ENCODE measurements at regions not wholly inside any gene's neighbourhood (a gene's known extent, or its start where the extent isn't known, plus 50 kb on each side); places are given as distances from the start of the nearest gene placed in this dataset.

GRCh38 chr2:860259-860855, 90.3 kb upstream of the SNTG2 start:
- no peak for DNase-seq (ENCODE audit: low spot score)

GRCh38 chr2:858646-859045, 92.0 kb upstream of the SNTG2 start:
- no peak for DNase-seq (ENCODE audit: low spot score)

DNA sequence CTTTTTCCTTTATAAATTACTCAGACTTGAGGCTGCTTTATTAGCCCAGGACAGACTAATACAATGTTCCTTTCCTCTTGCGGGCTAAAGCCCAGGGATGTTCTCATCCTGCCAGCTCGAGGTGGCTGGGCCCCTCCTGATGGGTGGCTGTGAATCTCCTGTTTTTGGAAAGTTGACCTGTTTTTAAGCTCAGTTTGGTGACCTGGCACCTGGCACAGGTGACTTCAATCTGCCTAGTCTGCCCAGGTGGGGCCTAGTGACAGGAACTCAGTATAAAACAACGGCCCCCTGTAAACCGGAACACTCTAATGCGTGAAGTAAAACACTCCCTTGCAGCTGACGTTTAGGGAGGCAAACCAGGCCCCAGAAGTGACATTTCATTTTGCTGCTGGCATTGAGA, 92.7 kb upstream of the SNTG2 start:
- DNase-seq (ENCODE audit: low spot score), result no peak

DNA sequence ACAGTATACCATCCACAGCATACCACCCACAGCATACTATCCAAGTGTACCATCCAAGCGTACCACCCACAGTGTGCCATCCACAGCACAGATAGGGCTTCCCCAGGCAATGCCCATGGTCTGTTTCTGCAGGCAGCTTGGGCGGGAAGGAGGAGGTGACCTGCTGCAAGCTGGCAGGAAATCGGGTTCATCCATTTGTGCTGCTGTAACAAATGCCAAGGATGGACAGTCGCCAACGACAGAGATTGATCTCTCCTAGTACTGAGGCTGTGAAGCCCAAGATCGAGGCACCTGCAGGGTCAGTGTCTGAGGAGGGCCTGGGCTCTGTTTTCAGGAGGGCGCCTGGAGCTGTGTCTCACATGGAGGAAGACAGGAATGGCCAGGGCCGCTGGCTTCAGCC, 93.6 kb upstream of the SNTG2 start:
- no peak for DNase-seq (ENCODE audit: low spot score)

- no peak for DNase-seq (ENCODE audit: low spot score)
These were observed 94.2 kb upstream of the SNTG2 start for GRCh38 chr2:856456-856855.

GRCh38 chr2:856041-856440, 94.6 kb upstream of the SNTG2 start:
- DNase-seq (ENCODE audit: low spot score), result no peak

GRCh38 chr2:855177-855576, 95.5 kb upstream of the SNTG2 start:
- DNase-seq (ENCODE audit: low spot score), result no peak

- DNase-seq (ENCODE audit: low spot score), result peak; percentile 46
These were observed 96.2 kb upstream of the SNTG2 start for GRCh38 chr2:854460-854859.

GRCh38 chr2:853203-853870, 97.3 kb upstream of the SNTG2 start:
- DNase-seq (ENCODE audit: low spot score), result no peak

DNA sequence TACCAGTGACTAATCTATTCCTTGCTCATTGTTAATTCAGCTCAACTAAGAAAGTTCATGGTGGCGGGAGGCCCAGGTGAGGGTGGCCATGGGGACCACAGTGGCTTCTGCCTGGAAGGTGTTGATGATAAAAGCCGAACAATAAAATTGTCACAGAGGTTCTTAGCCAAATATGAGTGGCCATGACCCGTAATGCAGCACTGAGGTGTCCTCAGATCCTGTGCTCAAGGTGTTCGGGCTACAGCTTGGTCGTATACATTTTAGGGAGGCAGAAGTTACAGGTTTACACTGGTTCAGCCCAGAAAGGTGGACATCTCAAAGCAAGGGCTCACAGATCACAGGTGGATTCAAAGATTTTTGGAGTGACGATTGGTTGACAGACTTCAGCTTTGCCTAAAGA, 98.5 kb upstream of the SNTG2 start:
- no peak for DNase-seq (ENCODE audit: low spot score)

DNA sequence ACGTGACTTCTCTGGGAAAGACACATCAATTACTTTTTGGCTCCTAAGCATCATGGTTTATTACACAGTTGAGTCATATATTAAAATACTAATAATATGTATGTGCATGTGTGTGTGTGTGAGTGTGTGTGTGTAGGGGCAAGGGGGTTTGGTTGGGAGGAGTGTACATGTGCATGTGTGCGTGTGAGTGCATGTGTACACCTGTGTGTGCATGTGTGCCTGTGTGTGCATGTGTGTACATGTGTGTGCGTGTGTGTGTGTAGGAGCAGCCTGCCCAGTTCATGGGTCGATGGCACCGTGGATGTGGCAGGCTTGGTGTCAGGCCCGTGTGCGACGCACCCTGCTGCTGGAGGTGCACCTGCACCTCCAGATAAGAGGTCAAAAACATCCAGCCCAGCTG, 99.0 kb upstream of the SNTG2 start:
- no peak for DNase-seq (ENCODE audit: low spot score)

GRCh38 chr2:851078-851477, 99.6 kb upstream of the SNTG2 start:
- no peak for DNase-seq (ENCODE audit: low spot score)

DNA sequence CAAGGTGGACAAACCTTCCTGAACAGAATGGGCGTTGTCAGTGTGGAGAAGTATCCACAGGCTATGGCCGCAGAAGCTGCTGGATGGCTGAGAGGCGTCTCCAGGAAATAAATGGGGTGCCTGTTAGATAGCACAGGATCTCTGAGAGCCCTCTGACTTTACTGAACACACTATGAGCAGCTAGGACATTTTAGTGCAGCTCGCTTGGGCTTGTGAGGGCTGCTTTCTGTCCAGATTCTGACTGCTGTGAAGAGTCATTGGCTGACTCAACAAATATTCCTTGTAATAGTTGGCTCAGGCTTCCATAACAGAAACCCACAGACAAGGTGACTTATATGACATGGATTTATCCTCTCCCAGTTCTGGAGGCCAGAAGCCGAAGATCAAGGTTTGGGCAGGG, 100.2 kb upstream of the SNTG2 start:
- no peak for DNase-seq (ENCODE audit: low spot score)

GRCh38 chr2:848099-848498, 102.5 kb upstream of the SNTG2 start:
- no peak for DNase-seq (ENCODE audit: low spot score)

- DNase-seq (ENCODE audit: low spot score), result no peak
These were observed 103.0 kb upstream of the SNTG2 start for GRCh38 chr2:847669-848068.

GRCh38 chr2:844715-845114, 105.9 kb upstream of the SNTG2 start:
- no peak for DNase-seq (ENCODE audit: low spot score)

DNA sequence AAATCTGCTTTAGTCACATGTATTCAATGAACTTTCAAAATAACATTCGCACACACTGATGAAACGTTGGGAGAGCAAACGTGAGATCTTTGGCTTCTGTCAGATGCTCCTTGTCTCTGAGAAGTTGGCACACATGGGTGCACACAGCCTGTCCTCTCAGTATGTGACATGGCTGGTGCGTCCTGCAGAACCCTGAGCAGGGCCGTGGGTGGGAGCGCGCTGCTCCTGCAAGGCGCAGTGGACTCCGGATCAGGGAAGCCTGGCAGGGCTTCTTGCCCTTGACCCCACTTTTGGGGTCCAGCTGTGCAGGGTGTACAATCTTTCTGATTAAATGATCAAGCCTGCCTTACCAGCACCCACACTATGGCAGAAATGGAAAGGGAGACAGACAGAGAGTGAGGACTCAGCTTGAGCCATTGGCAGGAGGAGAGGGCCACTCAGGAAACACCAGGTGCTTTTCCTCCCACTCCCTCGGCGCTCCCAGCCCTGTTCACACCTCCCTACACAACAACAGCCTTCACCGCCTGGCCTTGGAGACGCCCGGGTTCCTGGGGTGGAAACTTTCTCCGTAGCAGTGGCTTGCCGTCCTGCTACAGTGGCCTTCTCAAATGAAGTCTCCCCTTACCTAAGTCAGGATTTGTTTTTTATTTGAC, 108.4 kb upstream of the SNTG2 start:
- DNase-seq (ENCODE audit: low spot score), result no peak

- no peak for DNase-seq (ENCODE audit: low spot score)
These were observed 109.6 kb upstream of the SNTG2 start for GRCh38 chr2:841036-841435.

DNA sequence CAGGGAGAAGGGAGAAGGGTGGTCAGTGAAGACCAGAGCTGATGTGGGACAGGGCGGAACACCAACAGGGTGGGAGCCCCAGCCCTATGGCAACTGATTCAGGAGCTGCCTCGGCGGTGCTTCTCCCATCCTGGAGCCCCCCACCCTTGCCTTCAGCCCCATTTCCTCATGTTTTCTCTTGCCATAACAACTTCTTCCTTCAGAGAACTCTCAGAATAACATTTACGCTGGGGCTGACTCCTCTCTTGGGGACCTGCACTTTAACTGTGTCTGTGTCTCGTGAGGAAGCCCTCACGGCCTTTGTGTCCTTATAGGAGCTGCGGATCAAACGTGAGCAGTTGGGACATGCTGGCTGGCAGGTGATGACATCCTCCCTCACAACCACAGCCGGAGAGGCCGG, 116.4 kb upstream of the SNTG2 start:
- no peak for DNase-seq (ENCODE audit: low spot score)

DNA sequence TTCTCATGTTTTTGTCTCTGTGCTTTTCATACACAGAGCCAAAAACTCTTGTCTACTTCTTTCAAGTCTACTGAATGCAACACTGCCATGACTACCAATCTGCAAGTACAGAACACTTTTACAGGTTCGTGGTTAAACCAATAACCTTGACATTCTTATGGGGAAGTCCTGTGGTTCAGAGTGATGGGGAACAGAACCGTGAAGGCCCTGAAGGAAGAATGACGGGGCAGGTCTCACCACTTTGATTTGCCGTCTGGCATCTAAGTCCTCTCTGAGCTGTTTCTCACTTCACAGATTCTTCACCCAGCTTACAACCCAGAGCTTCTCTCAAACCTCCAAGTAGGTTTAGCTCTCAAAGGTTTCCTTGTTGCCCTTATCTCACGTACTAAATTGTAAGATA, 117.5 kb upstream of the SNTG2 start:
- no peak for DNase-seq (ENCODE audit: low spot score)

- DNase-seq (ENCODE audit: low spot score), result no peak
These were observed 118.0 kb upstream of the SNTG2 start for GRCh38 chr2:832635-833034.

DNA sequence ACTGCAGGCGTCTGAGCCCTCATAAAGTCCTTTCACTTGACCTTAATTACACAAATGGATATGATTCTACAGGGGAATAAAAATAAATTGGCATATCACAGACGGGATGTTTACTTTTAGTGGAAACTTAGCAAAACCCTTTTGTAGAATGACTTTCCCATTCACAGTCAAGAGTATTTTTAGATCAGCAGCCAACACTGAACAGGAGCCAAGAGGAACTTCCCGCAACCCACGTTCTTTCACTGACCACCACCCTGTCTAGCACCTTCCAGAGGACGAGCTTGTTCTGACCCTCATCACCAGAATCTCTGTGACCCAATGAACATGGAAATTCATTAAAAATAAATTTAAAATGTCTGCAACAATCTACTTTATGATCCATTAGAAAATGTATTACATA, 119.0 kb upstream of the SNTG2 start:
- no peak for DNase-seq (ENCODE audit: low spot score)

DNA sequence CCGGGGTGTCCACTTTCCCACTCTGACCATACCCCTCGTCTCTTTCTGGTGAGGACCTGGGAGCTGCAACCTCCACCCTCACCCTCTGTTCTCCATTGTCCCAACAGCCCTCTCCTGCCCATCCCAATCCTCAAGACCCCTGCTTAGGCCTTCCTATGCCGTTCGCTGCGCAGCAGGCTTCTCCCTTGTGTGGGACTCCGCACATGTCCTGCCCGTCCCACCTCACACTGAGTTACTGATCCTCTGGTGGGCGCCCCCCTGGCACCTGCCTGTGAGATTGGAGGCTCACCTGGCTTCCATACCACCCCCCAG, 119.5 kb upstream of the SNTG2 start:
- no peak for DNase-seq (ENCODE audit: low spot score)

Measured in germinal center (tissue), 1 donor.